ENCODE measurements at regions not wholly inside any gene's neighbourhood (a gene's known extent, or its start where the extent isn't known, plus 50 kb on each side); places are given as distances from the start of the nearest gene placed in this dataset.

DNA sequence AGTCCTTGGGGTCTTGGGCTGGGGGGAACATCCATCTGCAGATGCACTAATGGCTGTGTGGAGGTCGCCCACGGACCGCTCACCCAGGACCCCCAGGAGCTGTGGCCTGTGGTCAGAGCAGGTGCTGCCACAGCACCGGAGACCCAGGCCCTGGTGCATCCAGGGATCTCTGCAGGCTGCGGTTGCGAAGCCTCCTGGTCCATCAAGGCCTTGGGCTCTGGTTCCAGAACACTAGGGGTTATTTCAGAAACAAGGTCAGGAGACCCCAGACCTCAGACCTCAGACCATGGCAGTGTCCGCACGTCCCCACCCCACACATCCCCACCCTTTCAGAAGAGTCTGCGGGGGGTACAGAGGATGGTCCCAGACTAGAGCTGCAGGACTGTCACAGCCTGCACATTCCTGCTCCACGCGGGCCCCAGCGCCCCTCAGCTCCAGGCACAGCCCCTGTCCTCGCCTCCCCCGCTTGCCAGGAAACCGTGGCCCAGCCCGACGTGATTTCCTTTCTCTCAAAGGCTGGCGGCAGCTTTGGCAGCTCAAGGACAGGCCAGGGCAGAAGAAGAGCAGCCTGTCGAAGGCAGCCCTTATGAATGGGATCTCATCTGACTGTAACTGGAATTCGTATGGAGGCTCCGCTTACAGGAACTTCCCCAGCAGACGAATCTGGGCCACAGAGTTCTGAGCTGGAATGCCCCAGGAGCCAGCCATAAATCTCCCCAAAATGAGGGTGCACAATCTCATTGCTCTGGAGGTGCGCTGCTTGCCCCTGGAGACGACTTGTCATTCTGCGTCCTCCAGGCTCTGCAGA is 136.2 kb upstream of the RET start:
- TF ChIP-seq, protein P1, sequence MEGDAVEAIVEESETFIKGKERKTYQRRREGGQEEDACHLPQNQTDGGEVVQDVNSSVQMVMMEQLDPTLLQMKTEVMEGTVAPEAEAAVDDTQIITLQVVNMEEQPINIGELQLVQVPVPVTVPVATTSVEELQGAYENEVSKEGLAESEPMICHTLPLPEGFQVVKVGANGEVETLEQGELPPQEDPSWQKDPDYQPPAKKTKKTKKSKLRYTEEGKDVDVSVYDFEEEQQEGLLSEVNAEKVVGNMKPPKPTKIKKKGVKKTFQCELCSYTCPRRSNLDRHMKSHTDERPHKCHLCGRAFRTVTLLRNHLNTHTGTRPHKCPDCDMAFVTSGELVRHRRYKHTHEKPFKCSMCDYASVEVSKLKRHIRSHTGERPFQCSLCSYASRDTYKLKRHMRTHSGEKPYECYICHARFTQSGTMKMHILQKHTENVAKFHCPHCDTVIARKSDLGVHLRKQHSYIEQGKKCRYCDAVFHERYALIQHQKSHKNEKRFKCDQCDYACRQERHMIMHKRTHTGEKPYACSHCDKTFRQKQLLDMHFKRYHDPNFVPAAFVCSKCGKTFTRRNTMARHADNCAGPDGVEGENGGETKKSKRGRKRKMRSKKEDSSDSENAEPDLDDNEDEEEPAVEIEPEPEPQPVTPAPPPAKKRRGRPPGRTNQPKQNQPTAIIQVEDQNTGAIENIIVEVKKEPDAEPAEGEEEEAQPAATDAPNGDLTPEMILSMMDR (conservative IDR thresholded peaks at IDR 0.05), result no peak
- TF ChIP-seq EZH2 (IDR thresholded peaks at IDR 0.05; ENCODE audit: low read depth), result no peak

All from PC-9 (cell line).